ENCODE measurements at regions not wholly inside any gene's neighbourhood (a gene's known extent, or its start where the extent isn't known, plus 50 kb on each side); places are given as distances from the start of the nearest gene placed in this dataset.

DNA sequence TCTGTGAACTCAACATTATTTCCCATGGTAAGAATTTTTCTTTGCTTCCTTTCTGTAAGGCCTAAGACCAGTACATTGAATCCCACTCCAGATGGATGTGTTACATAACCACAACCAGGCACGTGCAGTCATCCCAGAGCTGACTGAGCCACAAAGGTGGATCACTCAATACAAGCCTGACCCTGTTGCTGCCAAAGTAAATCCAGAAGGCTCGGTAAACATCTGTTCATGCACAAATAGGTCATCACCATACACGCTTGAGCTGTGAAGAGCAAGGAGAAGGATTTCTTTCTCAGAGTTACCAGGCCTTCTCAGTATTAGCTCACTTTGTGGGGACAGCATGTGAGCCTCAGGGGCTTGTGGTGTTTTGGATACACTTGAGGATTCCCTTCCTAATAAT, 791.4 kb upstream of the FANCL start:
- no peak for TF ChIP-seq POLR2A (IDR thresholded peaks at IDR 0.05)
- TF ChIP-seq, protein P1, sequence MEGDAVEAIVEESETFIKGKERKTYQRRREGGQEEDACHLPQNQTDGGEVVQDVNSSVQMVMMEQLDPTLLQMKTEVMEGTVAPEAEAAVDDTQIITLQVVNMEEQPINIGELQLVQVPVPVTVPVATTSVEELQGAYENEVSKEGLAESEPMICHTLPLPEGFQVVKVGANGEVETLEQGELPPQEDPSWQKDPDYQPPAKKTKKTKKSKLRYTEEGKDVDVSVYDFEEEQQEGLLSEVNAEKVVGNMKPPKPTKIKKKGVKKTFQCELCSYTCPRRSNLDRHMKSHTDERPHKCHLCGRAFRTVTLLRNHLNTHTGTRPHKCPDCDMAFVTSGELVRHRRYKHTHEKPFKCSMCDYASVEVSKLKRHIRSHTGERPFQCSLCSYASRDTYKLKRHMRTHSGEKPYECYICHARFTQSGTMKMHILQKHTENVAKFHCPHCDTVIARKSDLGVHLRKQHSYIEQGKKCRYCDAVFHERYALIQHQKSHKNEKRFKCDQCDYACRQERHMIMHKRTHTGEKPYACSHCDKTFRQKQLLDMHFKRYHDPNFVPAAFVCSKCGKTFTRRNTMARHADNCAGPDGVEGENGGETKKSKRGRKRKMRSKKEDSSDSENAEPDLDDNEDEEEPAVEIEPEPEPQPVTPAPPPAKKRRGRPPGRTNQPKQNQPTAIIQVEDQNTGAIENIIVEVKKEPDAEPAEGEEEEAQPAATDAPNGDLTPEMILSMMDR (IDR thresholded peaks at IDR 0.05): no peak
